ENCODE measurements at regions not wholly inside any gene's neighbourhood (a gene's known extent, or its start where the extent isn't known, plus 50 kb on each side); places are given as distances from the start of the nearest gene placed in this dataset.

- TF ChIP-seq POLR2A (IDR thresholded peaks at IDR 0.05) (no peak), CTCF (IDR thresholded peaks at IDR 0.05) (no peak), EP300 (IDR thresholded peaks at IDR 0.05) (no peak)
Measured at GRCh38 chr14:87656315-87656714, 336.7 kb downstream of the GALC start.
